ENCODE measurements at regions not wholly inside any gene's neighbourhood (a gene's known extent, or its start where the extent isn't known, plus 50 kb on each side); places are given as distances from the start of the nearest gene placed in this dataset.

GRCh38 chr2:158002079-158002478, 99.6 kb upstream of the UPP2 start:
- Histone ChIP-seq H3K9me2 (replicated peaks; ENCODE audit: insufficient read depth, low read length) (no peaks in the 10 kb centered on the region), H3K9me3 (ENCODE audit: insufficient read depth, low read length) (no peaks in the 10 kb centered on the region), H3K36me3 (ENCODE audit: low read length) (no peaks in the 10 kb centered on the region), H3K9ac (ENCODE audit: low read length) (no peak overlapping the region), H3K27me3 (ENCODE audit: low read length) (no peaks in the 10 kb centered on the region), H3K27ac (ENCODE audit: low read depth, low read length) (no peak overlapping the region), H4K20me1 (ENCODE audit: low read depth, low read length) (no peaks in the 10 kb centered on the region), H3F3A (ENCODE audit: insufficient read depth) (no peaks in the 10 kb centered on the region), H2AFZ (ENCODE audit: low read depth, low read length, severe bottlenecking) (no peak overlapping the region), H3K4me2 (ENCODE audit: low read depth, low read length, poor library complexity, severe bottlenecking) (no peak overlapping the region), H3K79me2 (ENCODE audit: insufficient read depth, low read length) (no peaks in the 10 kb centered on the region), H3K4me3 (ENCODE audit: insufficient read depth, low read length, poor library complexity, severe bottlenecking) (no peak overlapping the region)
- TF ChIP-seq EZH2phosphoT487 (conservative IDR thresholded peaks at IDR 0.05; ENCODE audit: low read length): no peak
- TF ChIP-seq CTCF (IDR thresholded peaks at IDR 0.05; ENCODE audit: insufficient read depth, low read length, poor library complexity, severe bottlenecking): no peak

- Histone ChIP-seq H3K27me3 (ENCODE audit: low read length) (no peaks in the 10 kb centered on the region), H3F3A (ENCODE audit: insufficient read depth) (no peaks in the 10 kb centered on the region)
- TF ChIP-seq CTCF (IDR thresholded peaks at IDR 0.05; ENCODE audit: insufficient read depth, low read length, poor library complexity, severe bottlenecking) (no peak), EZH2phosphoT487 (conservative IDR thresholded peaks at IDR 0.05; ENCODE audit: low read length) (no peak)
Measured at GRCh38 chr2:157996799-157997198, 104.9 kb upstream of the UPP2 start.

GRCh38 chr2:157995117-157995516, 106.6 kb upstream of the UPP2 start:
- Histone ChIP-seq H3K4me2 (ENCODE audit: low read depth, low read length, poor library complexity, severe bottlenecking) (no peak overlapping the region), H3K9me3 (ENCODE audit: insufficient read depth, low read length) (no peaks in the 10 kb centered on the region), H3K79me2 (ENCODE audit: insufficient read depth, low read length) (no peaks in the 10 kb centered on the region), H3K36me3 (ENCODE audit: low read length) (no peaks in the 10 kb centered on the region), H3K9ac (ENCODE audit: low read length) (no peak overlapping the region), H2AFZ (ENCODE audit: low read depth, low read length, severe bottlenecking) (no peak overlapping the region), H3F3A (ENCODE audit: insufficient read depth) (no peaks in the 10 kb centered on the region), H3K4me3 (ENCODE audit: insufficient read depth, low read length, poor library complexity, severe bottlenecking) (no peak overlapping the region), H3K9me2 (replicated peaks; ENCODE audit: insufficient read depth, low read length) (no peaks in the 10 kb centered on the region), H4K20me1 (ENCODE audit: low read depth, low read length) (no peaks in the 10 kb centered on the region), H3K27me3 (ENCODE audit: low read length) (no peaks in the 10 kb centered on the region), H3K27ac (ENCODE audit: low read depth, low read length) (no peak overlapping the region)
- no peak for TF ChIP-seq CTCF (IDR thresholded peaks at IDR 0.05; ENCODE audit: insufficient read depth, low read length, poor library complexity, severe bottlenecking)
- no peak for TF ChIP-seq EZH2phosphoT487 (conservative IDR thresholded peaks at IDR 0.05; ENCODE audit: low read length)

More at GRCh38 chr2:157996799-157997198, 104.9 kb upstream of the UPP2 start:
- Histone ChIP-seq H3K4me2 (ENCODE audit: low read depth, low read length, poor library complexity, severe bottlenecking) (no peak overlapping the region), H3K79me2 (ENCODE audit: insufficient read depth, low read length) (no peaks in the 10 kb centered on the region), H2AFZ (ENCODE audit: low read depth, low read length, severe bottlenecking) (no peak overlapping the region), H3K9ac (ENCODE audit: low read length) (no peak overlapping the region), H3K27ac (ENCODE audit: low read depth, low read length) (no peak overlapping the region), H3K9me3 (ENCODE audit: insufficient read depth, low read length) (no peaks in the 10 kb centered on the region), H3K9me2 (replicated peaks; ENCODE audit: insufficient read depth, low read length) (no peaks in the 10 kb centered on the region), H3K4me3 (ENCODE audit: insufficient read depth, low read length, poor library complexity, severe bottlenecking) (no peak overlapping the region), H4K20me1 (ENCODE audit: low read depth, low read length) (no peaks in the 10 kb centered on the region), H3K36me3 (ENCODE audit: low read length) (no peaks in the 10 kb centered on the region)

Data from SU-DHL-6 (cell line).